SU-DHL-6 (cell line): ENCODE measurements at regions not wholly inside any gene's neighbourhood (a gene's known extent, or its start where the extent isn't known, plus 50 kb on each side); places are given as distances from the start of the nearest gene placed in this dataset.

ENCODE experiments used
- EZH2phosphoT487 ChIP-seq: fragments of 200-600 bp; sonication (generic), shearing (Covaris generic); conservative IDR thresholded peaks from 2 replicates; pipeline ENCODE4 v1.6.1; 2018; ENCODE audit warnings: mild to moderate bottlenecking, antibody characterized with exemption, low read length, moderate library complexity, mixed read lengths
- TF ChIP-seq, protein P1 (sequence below): fragments of 200-600 bp; sonication (generic); IDR thresholded peaks from one replicate; pipeline ENCODE4 v1.5.1; 2017; ENCODE audit warnings: antibody characterized with exemption, mild to moderate bottlenecking, low read length, moderate library complexity; ENCODE audit not compliant: insufficient read depth, poor library complexity, severe bottlenecking

DNA sequence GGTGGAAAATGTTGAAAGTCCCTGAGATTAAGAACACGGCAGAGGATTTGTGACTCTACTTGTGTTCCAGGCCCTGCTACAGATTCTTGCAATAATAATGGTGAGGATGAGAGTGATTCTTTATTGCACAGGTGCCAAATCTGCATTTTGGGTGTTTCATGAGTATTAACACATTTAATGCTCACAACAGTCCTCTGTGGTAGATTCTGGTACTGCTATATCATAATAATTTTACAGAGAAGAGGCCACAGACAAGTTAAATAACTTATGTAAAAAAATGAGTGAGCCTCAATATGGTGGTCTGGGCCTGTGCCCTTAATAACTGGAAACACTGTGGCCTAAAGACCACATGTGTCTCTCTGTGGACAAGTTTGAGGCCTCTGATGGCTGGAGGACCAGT is 124.3 kb downstream of the C4orf33 start:
- TF ChIP-seq, protein P1, sequence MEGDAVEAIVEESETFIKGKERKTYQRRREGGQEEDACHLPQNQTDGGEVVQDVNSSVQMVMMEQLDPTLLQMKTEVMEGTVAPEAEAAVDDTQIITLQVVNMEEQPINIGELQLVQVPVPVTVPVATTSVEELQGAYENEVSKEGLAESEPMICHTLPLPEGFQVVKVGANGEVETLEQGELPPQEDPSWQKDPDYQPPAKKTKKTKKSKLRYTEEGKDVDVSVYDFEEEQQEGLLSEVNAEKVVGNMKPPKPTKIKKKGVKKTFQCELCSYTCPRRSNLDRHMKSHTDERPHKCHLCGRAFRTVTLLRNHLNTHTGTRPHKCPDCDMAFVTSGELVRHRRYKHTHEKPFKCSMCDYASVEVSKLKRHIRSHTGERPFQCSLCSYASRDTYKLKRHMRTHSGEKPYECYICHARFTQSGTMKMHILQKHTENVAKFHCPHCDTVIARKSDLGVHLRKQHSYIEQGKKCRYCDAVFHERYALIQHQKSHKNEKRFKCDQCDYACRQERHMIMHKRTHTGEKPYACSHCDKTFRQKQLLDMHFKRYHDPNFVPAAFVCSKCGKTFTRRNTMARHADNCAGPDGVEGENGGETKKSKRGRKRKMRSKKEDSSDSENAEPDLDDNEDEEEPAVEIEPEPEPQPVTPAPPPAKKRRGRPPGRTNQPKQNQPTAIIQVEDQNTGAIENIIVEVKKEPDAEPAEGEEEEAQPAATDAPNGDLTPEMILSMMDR: no peak
- TF ChIP-seq EZH2phosphoT487: no peak
